ENCODE measurements at regions not wholly inside any gene's neighbourhood (a gene's known extent, or its start where the extent isn't known, plus 50 kb on each side); places are given as distances from the start of the nearest gene placed in this dataset.

DNA sequence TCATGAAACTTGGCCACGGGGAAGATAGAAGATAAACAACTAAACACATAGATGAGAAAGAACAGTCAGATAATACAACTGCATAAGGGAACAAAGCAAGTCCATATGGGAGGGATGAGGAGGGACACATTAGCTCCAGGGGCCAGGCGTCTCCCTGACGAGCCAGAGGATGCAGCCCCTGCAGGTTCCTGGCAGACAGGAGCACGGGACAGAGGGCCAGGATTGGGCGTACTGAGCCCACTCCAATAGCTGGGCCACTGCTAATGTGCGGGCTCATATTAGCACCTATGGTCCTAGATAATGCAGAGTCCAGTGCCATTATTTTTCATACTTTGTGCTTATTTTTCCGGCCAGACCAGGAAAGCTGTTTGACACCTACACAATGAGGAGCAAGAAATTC, 182.9 kb downstream of the ANKRD60 start:
- TF ChIP-seq, protein P1, sequence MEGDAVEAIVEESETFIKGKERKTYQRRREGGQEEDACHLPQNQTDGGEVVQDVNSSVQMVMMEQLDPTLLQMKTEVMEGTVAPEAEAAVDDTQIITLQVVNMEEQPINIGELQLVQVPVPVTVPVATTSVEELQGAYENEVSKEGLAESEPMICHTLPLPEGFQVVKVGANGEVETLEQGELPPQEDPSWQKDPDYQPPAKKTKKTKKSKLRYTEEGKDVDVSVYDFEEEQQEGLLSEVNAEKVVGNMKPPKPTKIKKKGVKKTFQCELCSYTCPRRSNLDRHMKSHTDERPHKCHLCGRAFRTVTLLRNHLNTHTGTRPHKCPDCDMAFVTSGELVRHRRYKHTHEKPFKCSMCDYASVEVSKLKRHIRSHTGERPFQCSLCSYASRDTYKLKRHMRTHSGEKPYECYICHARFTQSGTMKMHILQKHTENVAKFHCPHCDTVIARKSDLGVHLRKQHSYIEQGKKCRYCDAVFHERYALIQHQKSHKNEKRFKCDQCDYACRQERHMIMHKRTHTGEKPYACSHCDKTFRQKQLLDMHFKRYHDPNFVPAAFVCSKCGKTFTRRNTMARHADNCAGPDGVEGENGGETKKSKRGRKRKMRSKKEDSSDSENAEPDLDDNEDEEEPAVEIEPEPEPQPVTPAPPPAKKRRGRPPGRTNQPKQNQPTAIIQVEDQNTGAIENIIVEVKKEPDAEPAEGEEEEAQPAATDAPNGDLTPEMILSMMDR (IDR thresholded peaks at IDR 0.05; ENCODE audit: insufficient read depth, low read depth, low read length), result no peak
- DNase-seq (ENCODE audit: low read depth), result no peak
- H3K4me3 ChIP-seq (ENCODE audit: low read depth, low read length), result no peak overlapping the region

DNA sequence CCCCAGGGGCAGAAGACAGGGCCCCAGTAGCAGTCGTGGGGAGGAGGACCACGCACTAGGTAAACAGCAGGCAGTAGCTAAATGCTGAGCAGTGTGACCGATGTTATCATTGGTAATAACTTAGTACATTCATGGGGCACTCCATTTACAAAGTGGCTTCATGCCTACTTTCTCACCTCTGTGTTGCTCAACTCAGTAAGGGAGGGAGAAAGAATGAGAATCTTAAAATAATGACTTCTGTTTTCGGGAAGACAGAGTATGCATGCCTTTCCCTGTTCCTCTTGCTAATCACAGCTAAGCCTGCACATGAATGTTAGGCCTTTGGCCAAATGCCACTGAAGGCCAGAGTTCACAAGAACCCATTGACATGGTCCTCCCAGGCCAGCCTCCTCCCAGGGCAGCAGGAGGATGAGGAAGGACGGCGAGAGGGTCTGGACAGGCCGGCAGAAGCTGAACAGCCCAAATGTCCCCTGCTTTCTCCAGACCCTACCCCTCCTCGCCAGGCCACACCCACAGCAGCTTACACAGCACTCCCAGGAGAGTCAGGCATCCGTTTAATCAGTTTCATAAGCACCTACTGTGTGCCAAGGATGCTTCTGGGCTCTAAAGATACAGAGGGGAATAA, 183.4 kb downstream of the ANKRD60 start:
- no peak for DNase-seq (ENCODE audit: low read depth)
- TF ChIP-seq, protein P1 (IDR thresholded peaks at IDR 0.05; ENCODE audit: insufficient read depth, low read depth, low read length), result no peak
- H3K4me3 ChIP-seq (ENCODE audit: low read depth, low read length), result no peak overlapping the region

DNA sequence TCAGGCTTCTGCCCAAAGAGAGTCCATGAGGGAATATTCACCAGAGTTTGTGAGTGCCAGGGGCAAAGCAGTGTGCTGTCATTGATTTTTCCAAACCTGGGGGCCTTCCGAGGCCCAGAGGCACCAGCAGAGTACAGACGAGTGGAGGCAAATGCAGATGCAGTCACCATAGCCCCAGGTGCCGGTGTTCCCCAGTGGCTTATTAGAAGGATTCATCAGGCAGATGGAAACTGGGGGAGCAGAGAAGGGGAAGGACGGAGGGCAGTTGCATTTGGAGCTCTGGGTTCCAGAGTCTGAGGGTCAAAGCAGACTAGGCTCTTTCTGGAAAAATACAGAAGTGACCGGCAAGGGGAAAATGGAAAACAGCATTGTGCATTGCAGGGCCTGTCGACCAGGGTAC, 184.2 kb downstream of the ANKRD60 start:
- no peak for DNase-seq (ENCODE audit: low read depth)
- TF ChIP-seq, protein P1 (IDR thresholded peaks at IDR 0.05; ENCODE audit: insufficient read depth, low read depth, low read length), result no peak
- H3K4me3 ChIP-seq (ENCODE audit: low read depth, low read length), result no peak overlapping the region

DNA sequence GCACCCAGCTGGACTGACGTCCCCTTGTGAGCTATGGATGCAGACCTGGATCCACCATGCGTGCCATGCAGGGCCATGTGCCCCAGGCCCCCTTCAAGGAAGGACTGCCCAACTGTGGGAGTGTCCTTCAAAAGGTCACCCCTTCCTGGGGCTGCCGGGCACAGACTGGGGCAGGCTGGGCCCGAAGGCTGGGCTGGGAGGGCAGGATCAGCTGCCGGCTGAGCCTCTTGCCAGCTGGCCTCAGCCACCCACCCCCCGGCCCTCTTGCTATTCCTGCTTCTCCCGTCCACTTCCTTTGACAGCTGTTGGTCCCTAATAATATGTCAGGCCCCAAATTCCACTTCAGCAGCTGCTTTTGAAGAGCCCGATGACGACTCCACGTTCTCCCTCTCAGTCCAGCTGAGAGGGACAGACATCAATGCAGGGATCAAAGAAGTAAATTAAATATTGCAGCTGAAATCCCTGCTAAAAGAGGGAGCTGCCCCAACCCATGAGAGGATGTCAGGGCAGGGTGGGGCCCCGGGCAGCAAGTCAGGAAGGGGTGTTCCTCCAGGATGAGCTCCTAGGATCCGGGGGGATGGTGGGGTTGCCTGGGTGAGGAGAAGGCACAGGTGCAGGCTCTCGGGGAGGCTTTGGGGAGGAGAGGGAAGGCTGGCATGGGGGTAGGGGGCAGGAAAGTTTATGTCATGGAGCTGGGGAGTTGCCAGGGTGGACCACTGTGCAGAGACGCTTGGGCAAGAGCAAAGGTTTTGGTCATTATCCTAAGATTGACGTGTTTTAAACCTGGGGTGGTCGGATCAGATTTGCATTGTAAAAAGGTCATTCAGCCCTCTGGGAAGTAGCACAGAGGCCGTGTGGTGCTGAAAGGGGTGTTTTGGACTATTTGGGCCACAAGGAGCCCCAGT, 185.0 kb downstream of the ANKRD60 start:
- no peak overlapping the region for H3K4me3 ChIP-seq (ENCODE audit: low read depth, low read length)
- no peak for DNase-seq (ENCODE audit: low read depth)
- TF ChIP-seq, protein P1 (IDR thresholded peaks at IDR 0.05; ENCODE audit: insufficient read depth, low read depth, low read length), result no peak

DNA sequence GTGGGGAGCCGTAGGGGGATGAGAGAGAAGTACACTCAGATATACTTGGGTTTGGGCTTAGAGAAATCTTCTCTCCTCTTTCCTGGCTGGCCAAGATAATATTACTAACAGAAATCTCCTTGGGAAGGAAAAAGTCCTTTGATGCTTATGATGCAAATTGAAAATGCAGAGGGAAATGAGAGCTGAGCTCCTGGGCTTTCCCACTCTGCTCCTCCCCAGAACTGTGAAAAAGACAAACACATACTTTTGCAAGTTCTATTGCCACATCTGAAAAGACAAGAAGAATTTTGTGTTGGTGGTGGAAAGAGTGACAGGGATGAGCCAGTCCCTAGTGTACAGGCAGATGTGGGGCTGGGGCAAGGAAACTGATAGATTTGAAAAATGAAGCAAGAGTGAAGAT, 185.9 kb downstream of the ANKRD60 start:
- no peak overlapping the region for H3K4me3 ChIP-seq (ENCODE audit: low read depth, low read length)
- TF ChIP-seq, protein P1 (IDR thresholded peaks at IDR 0.05; ENCODE audit: insufficient read depth, low read depth, low read length), result no peak
- no peak for DNase-seq (ENCODE audit: low read depth)

DNA sequence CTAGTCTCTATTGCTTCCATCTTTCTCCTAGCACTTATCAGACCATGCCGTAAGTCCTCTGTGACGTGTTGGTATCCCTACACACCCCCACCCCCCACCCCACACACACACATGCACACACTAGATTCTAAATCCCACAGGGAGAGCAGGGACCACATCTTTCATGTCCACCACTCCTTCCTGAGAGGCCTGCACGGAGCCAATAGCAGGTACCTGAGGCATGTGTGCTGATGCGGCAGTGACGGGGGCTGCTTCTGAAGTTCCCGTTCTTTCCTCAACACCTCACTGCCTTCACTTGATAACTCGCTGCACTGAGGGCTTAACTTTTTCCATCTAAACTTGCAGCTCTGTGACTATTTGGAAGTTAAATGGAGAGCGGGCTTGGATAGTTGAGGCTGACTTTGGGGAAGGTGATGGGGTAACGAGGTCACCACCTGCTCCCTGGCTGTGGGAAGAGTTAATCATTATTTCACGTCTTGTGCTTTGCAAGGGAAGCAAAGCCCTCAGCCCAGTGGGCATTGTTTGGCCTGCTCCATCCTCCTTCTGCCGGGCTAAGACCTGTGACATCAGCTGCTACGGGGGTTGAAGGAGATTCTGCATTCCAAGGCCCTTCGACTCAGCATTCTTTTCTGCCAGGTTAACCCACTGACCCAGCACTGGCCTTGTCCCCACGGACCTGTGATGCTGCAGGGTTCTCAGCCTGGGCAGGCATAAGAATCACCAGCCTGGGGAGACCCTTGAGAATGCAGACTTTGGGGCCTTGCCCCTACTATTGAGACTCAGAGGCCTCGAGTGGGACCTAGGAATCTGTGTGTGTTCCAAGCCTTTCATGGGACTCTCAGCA, 187.8 kb downstream of the ANKRD60 start:
- TF ChIP-seq, protein P1 (IDR thresholded peaks at IDR 0.05; ENCODE audit: insufficient read depth, low read depth, low read length), result no peak
- DNase-seq (ENCODE audit: low read depth), result no peak
- no peak overlapping the region for H3K4me3 ChIP-seq (ENCODE audit: low read depth, low read length)
